GF-D8 (cell line): ENCODE measurements at regions not wholly inside any gene's neighbourhood (a gene's known extent, or its start where the extent isn't known, plus 50 kb on each side); places are given as distances from the start of the nearest gene placed in this dataset.

ENCODE experiments used
- DNase-seq: peaks from one replicate; lab custom pipeline; 2025; lab: John Stamatoyannopoulos, UW

DNA sequence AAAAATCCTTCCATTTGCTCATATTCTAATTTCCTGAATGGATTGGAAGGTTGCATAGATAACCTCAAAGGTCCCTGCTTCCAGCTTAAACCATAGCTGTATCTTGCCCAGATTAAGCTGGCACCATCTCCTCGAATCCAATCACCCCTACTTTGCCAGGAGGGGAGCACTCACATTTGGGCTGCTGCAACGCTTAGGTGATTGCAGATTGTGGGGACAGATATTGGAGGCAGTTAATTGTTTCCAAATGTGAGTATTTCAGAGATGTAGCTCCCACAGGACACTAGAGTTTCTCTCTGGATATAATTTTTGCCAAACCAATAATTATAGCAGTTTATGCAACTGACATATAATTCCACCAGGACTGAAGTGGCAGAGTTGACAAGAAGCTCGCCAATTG is 53.5 kb upstream of the ACSL1 start:
- DNase-seq = no peak

DNA sequence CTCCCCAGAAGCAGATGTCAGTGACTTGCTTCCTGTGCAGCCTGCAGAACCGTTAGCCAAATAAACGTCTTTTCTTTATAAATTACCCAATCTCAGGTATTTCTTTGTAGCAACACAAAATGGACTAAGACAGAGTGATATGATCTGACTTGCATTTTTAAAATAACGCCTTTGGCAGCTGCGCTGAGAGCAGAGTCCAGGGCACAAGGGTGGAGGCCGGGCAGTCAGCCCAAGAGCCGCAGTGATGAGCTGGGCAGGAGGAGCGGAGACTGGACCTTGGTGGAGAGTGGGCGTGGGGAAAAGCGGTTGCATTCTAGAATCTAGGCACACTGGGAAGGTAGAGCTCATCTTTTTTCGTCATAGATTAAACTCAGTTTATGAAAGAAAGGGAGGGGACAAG is 56.5 kb upstream of the ACSL1 start:
- no peak for DNase-seq

DNA sequence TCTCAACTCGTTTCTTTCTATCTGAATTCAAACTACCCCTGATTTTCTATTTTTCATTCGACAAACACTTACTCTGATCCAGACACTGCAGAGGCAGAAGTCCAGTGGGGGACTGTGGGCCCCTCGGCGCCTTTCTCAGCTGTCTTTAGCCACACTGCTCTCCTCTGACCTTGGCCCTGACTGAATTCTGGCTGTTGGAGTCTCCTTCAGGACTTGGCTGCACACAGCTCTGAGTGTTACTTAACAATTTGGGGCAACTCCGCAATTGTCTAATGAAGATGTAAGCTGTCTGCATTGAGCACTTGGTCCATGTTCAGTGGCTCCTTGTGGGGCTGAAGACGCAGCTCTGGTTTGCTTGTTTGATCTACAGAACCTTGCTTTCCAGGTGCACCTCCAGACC is 57.3 kb upstream of the ACSL1 start:
- DNase-seq = no peak

DNA sequence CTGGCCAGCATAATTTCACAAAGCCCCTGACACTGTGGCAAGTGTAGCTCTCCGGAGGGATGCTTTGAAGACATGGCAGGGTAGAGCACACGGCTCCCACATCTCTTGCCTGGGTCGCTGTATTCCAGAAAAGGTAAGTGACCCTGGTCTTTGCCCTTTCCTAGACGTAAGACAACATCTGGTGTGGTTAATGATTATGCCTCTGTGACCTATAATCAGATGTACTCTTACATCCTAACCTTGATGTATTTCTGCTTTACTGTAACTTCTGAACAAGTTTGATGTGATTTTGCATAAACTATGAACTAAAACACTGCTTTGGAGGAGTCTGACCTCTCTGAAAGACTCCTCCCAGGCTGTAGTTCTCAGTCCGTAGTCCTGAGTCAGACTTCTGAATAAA is 59.1 kb upstream of the ACSL1 start:
- DNase-seq = no peak

DNA sequence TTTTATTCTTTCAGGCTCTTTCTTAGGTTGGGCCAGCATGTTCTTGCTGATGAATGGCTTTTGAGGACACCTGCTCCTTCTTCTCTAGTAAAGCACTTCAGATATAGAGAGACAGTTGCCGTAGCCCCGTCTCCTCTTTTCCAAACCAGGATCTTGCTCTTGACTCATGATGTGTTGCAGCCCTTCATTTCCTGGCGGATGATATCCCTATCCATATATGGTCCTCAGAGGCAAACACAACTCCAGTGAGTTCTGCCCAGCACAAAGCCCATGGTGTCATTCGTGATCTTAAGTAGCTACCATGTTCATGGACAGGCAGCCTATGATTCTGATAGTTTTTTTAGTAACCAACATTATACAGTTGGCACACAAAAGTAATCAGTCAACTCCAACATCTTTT is 59.8 kb upstream of the ACSL1 start:
- DNase-seq = no peak

DNA sequence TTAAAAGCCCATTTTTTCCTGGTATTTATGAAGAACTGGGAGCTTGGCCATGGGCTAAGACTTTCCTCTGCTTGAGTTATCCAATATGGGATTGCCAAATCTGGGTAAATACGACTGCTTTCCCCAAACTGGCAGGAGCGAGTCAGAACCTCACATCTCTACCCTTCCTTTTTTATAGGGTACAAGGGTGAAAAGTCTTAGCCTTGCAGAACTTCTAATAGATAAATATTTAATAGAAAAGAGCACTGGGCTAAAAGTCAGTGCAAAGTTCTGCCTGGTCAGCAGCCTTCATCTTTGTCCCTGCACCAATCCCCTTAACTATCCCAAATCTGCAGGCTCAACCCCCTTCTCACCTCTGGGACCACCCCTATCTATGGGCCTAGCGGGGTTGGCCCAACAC is 61.6 kb upstream of the ACSL1 start:
- no peak for DNase-seq

DNA sequence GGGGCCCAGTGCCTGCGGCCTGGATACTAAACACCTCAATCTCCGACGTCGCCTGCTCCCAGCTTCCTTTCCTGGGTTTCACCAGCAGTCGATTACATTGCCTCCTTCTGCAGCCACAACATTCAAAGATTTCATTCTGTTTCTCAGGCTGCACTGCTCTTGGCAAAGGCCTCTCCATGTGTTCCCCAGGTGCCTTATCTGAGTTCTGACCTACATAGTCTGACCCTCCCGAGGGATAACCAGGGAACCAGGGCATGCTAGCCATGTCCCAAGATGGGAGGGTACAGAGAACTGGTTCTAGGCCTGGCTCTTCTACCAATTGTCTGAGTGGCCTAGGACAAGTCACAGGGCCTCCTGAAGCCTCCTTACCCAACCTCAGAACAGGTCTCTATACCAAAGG is 62.2 kb upstream of the ACSL1 start:
- DNase-seq = no peak

DNA sequence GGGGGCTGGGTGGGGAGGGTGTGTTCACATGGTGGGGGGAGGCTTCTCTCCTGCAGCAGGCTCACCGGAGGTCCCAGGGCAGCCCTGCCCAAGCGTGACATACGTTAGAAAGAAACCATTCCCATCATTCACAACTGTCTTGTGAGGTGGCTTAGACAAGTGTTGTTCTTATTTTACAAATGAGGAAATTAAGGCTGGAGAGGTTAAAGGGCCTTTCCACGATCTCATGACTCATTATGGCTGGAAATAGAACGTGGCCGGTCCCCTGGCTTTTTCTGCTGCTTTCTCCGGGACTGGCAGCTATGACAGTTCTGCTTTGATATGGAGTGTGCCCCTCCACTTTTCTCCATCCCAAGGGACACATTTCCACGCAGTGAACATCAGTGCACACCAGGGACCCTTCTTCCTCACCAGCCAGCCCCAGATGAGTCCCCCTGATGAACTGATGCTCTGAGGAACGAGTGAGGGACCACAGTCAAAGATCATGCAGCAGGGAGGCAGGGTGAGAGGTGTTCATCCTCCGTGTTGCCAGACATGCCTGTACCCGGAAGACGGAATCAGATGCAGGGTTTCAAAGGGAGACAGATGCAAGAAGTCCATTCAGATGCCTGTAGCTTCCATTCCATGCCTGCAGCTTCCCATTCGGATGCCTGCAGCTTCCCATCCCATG is 64.0 kb upstream of the ACSL1 start:
- DNase-seq = no peak

DNA sequence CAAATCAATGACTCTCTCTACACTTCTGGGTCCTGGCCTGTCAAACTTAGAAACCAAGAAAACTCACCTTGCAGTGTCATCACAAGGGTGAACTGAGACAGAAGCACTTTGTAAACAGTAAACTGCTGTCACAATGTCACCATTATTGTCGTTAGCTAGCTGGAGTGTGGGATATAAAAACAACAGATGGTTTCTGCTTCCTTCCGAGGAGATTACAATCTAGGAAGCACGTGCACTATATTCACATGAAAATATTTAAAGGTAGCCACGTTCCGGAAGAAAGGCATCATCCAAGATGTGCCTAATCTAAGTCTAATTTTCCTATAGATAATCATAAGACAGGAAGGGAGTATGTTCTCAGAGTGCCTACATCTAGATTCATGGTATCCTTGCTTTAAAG is 64.7 kb upstream of the ACSL1 start:
- DNase-seq = no peak

DNA sequence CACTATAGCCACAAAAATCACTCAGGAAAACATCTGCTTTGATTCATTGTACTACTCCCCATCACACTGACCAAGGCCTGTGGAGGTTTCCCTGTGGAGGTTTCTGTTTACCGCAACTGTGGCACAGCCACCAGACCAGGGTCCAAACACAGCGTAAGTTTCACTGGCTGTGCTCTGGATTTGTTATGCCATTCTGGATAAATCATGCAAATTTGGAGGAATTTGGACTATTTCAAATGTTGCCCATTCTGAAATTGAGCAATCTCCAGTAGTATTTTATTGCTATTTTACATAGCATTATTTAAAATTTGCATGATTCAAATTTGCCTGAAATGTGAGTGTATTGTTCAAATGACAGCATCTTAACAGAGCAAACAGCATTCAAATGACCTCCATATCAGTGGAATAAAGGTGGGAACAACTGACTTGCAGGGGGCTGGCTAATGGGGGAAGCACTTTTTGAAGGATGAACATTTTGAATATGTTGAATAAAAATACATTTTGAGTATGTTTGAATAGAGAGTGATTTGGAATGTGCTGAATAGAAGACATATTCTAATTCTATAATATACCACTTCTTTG is 66.1 kb upstream of the ACSL1 start:
- DNase-seq = no peak

DNA sequence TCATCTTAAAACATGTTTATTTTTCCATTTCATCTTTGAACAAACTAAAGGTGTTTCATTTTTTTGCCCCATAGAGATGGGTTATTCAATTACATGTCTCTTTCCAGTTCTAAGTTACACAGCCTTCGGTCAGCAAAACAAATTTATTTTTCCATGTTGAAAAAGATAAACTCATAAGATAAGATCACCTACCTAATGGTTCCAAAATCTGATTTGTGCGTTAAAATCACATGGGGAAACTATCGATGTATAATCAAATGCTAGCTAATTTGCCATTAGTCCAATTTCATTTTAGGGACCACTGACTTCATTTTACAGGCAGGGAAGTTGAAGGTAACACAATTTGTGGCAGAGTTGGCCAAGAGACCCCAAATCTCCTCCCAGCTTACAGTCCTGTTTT is 67.2 kb upstream of the ACSL1 start:
- DNase-seq = no peak

DNA sequence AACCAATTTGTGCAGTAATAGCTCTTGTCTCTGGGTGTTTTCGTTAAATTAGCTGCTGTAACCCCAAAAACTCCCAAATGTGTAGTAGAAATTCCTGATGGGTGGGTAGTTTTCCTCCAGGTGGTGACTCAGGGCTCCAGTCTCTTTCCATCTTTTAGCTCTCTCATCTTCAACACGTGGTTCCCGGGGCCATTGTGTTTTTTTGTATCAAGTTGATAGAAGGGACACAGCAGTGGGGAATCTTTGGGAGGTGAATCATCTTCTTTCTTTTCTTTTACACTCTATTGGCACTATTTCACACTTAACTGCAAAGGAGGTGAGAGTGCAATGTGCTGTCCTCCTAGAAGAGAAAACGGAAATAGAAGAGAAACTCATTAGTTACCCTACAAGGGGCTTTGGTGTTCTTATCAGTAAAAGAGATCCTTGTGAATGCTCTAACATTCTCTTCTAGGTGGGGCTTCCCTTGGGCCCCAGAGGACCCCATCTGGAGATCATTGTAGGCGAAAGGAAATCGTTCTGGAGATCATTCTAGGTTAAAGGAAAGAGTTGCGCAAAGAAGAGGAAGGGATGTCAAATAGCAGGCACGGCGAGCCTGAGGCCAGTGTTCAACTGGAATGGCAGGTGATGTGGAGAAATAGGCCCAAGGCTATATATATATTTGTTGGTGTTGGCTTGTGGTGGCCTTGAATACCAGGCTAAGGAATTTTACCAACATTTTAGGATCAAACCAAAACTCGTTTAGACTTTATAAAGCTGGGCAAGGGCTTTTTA is 68.2 kb upstream of the ACSL1 start:
- no peak for DNase-seq

DNA sequence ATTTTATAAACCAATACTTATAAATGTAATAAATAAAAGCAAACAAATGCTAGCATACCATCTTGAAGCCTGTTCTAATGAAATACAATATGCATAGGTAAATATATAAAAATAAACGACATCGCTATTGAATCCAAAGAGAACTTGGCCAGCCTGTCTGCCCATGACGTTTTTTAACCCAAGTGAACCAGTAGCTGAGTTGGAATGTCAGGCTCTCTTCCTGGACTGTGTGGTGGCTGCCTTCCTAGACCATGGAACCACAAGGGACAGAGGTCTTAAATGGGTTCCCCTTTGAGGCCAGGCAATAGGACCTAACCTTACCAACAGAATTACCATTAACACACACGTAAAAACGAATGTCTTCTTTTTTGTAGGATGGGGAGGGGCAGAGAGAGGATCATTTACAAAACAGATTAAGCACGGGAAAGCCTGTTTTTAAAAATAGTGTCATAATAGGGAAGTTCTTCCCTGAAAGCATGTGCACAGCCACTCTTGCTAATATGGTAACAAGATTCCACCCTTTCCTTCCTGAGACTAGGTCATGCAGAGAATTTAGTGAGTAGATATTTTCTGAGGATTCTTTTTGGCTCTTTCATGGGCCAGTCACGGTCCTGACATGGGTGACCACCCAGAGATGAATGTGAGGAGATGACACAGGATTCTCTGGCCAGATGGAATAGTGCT is 69.4 kb upstream of the ACSL1 start:
- no peak for DNase-seq

DNA sequence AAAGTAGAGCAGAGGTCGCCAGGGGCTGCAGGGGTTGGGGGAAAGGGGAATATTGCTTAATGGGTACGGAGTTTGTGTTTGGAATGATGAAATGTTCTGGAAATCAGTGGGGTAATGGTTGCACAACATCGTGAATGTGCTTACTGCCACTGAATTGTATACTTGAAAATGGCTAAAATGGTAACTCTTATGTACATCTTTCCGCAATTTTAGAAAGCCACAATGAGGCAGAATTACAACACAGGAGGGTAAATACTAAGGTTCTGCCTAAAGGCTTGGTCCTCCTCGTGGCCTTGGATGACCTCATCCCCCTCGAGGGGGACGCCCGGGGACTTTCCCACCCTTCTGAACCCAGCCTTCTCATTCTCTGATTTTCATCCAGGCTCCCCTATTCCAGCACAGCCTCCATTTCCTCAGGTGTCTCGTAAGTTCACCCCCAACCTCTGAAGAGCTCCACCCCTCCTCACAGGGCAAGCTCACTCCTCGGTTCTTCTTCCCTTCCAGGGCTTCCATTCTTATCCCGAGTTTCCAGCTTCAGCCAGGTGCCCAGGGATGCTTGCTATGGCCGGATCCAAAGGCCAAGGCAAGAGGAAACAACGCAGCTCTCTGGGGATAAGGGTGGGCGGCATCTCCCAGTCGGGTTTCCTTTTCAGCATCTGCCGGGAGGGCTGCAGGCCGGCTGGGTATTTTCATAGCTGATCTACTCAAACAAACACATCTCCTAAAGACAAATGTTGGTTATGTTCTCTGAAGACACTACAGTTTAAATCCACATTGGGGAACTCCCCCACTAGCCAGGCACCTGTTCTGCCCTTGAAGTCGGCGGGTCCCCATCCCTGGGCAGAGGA is 71.3 kb upstream of the ACSL1 start:
- DNase-seq = no peak

DNA sequence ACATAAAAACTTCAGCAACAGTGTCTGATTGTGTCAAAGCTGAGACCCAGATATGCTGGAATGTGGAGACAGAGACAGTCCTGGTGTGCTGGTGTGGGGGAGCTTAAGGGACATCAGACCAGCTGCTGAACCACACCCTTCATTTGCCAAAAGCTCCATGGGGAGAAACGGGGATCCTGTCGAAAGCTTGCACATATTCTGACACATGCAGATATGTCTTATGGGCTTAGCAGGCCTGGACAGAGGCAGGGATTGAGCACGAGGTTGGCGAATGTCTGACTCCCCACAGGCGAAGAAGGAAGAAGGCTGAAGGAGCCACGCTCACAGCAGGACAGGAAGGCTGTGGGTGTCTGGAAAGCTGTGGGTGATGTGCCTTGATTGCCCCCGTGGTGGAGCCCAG is 72.1 kb upstream of the ACSL1 start:
- DNase-seq = no peak

DNA sequence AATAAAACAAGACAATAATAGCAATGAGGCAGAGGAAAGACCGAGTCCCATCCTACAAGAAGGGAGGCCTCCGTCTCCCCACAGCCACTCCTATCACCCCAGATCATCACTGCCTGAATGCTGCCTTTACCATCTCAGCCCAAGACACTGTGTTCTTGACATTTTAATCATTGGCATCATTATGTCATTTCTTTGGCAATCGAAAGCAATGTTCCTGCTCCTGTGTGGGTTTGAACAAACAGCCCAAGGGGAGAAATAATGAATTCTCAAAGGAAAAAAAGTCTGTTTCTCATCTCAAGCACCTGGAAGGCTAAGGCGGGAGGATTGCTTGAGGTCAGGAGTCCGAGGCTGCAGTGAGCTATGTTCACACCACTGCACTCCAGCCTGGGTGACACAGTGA is 73.0 kb upstream of the ACSL1 start:
- no peak for DNase-seq

DNA sequence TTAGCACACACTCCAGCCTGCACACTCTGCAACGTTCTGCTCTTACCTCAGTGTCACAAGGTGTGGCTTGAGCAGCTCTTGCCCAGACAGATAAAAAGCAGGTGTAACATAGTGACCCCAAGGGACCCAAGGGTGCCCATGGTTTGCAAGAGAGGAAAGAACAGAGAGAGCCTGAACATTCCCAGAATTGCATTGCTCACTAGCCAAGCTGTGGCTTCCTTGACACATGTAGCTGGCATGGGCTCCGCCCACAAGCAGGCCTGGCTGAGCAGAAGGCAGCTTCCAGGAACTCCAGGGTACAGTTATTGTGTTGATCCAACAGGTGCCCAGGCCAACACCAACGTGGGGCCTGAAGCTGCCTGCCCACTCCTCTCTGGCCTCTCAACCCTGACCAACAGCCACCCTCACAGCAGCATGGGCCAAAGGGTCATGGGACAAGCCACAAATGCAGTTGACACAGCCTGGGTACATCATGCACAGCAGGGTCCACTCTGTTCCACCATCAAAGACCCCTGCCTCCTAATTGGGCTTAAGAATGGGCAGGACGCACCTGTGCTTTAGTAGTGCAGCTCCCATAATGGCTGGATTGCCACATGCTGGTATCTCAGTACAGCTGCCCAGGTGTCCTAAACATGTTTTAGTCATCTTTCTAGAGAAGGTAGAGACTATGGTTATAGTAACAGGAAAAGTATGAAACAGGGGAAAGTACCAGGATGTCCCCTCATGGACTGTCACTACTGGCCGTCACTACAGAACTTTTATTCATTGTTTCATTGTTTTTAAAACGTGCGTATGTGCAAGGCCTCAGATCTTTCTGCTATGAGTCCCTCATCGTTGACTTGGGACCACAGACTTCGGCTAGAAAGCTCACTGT is 73.7 kb upstream of the ACSL1 start:
- no peak for DNase-seq

DNA sequence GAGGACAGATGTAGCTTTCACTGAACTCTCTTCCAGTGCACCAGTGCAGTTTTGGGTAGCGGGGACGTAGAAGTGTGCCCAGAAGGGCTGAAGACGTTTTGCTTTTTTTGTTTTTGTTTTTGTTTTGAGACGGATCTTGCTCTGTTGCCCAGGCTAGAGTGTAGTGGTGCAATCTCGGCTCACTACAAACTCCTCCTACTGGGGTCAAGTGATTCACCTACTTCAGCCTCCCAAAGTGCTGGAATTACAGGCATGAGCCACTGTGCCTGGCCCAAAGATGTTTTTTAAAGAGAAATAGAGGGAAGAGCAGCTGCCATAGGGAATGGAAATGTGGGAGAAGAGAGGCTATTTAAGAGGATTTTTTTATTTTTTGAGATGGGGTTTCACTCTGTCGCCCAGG is 74.4 kb upstream of the ACSL1 start:
- DNase-seq = no peak

DNA sequence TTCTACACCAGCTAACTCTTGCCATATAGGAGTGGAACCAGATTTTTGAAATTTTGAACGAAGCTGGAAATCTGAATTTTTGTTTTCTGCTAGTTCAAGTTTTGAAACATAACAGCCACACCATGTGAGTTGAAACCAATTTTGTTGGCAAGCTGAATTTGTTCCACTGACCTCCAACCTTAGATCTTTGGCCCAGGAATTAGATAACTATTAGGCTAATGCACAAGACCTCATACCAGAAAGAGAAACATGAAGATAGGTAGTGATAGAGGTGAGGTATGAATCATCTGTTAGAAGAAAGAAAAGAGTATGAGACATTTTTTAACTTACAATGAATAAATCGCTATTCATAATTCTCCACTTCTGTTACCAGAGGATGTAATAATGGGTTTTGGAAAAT is 76.8 kb upstream of the ACSL1 start:
- DNase-seq = no peak

DNA sequence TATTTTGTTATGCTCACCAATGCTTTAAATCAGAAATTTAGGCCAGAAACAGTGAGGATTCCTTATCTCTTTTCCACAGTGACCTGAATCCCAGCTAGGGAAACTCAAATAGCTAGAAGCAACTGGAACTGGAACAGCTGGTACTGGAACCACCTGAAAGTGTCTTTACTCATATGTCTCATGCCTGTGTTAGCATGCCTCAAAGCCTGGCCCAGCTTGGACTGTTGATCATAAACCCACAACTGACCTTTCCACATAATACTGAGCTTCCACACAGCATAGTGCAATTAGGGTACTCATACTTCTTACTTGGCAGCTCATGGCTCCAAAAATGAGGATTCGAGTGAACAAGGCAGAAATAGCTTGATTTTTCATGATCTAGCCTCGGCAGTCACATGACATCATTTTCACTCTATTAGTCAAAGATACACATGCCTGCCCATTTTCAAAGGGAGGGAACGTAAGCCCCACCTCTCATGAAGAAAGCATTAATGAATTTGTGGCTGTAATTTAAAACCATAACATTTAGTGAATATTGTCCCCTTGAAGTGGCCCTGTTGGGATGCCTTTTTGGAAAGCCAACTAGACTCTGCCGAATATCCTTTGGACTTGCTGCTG is 80.8 kb upstream of the ACSL1 start:
- no peak for DNase-seq

DNA sequence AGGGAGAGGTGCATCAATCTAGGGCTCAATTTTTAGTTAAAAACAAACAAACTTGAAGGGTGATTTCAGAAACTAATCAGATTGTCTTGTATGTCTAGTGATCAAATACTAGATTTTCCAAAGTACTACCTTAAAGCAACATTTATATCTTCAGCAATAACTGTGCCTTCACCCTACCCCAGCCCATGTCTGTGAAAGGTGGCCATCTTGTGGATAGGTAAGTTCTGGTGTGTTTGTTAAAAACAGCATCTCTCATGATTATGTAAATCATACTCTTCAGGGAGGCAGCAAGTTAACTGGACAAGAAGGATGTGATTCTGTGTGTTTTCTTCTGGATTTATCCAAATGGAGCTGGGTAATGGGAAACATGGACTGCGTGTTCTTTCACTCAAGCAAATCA is 81.4 kb upstream of the ACSL1 start:
- DNase-seq = no peak
